LNCaP clone FGC (cell line): ENCODE measurements at regions not wholly inside any gene's neighbourhood (a gene's known extent, or its start where the extent isn't known, plus 50 kb on each side); places are given as distances from the start of the nearest gene placed in this dataset.

Experiments
- DNase-seq: peaks from one replicate; pipeline ENCODE4 v3.0.0-alpha.2; 2011; ENCODE audit warnings: low read depth
- H3K4me3 ChIP-seq: 2 replicates; pipeline ENCODE4 v1.5.1; 2011; ENCODE audit warnings: mild to moderate bottlenecking, low read depth, low read length, control low read depth
- TF ChIP-seq, protein P1 (sequence below): IDR thresholded peaks from 2 replicates; pipeline ENCODE4 v1.5.1; 2012; ENCODE audit warnings: mild to moderate bottlenecking; ENCODE audit not compliant: control insufficient read depth, insufficient read depth; ENCODE audit errors: extremely low read depth

DNA sequence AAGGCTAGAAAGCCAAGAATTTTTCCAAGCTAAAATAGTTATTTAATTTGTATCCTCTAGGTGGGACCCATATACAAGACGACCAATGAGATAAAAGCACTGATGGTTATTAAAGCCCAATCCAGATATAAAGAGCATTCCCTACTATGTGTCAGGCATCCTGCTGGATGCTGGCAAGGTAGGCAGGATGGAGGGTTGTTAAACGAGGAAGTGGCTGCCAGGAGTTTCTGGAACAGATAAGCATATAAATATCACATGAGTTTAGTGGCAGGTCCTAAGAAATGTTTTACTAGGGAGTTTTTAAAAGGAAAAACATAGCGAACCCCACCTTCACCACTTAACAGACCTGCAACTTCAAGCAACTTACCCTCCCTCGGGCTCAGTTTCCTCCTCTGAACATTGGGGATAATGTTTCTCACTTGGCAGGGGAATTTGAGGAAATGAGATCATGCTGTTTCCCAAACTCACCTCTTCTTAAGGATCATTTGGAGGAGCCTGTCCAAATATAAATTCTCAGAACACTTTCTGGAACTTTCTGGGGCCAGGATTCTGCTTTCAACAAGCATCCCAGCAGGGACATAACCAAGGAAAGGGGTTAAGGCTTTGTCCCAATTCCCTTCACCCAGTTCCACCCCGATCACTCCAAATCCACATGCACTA lies 94.3 kb upstream of the LDB2 start:
- TF ChIP-seq, protein P1, sequence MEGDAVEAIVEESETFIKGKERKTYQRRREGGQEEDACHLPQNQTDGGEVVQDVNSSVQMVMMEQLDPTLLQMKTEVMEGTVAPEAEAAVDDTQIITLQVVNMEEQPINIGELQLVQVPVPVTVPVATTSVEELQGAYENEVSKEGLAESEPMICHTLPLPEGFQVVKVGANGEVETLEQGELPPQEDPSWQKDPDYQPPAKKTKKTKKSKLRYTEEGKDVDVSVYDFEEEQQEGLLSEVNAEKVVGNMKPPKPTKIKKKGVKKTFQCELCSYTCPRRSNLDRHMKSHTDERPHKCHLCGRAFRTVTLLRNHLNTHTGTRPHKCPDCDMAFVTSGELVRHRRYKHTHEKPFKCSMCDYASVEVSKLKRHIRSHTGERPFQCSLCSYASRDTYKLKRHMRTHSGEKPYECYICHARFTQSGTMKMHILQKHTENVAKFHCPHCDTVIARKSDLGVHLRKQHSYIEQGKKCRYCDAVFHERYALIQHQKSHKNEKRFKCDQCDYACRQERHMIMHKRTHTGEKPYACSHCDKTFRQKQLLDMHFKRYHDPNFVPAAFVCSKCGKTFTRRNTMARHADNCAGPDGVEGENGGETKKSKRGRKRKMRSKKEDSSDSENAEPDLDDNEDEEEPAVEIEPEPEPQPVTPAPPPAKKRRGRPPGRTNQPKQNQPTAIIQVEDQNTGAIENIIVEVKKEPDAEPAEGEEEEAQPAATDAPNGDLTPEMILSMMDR: no peak
- no peak overlapping the region for H3K4me3 ChIP-seq
- DNase-seq: no peak

DNA sequence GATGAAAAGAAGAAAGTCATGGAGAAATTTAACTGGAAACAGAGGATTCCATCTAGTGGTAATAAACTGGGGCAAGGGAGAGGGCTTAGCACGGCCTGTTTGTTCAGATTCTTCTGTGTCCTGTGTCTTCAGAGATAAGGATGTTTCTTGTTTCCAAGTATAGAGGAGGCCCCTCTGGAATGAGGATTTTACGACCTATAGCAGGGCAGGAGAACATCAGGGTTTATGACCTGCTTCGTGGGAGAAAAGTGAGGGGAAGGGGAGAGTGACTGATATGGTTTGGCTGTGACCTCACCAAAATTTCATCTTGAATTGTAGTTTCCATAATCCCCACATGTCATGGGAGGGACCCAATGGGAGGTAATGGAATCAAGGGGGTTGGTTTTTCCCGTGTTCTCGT lies 93.0 kb upstream of the LDB2 start:
- TF ChIP-seq, protein P1: no peak
- no peak overlapping the region for H3K4me3 ChIP-seq
- no peak for DNase-seq

DNA sequence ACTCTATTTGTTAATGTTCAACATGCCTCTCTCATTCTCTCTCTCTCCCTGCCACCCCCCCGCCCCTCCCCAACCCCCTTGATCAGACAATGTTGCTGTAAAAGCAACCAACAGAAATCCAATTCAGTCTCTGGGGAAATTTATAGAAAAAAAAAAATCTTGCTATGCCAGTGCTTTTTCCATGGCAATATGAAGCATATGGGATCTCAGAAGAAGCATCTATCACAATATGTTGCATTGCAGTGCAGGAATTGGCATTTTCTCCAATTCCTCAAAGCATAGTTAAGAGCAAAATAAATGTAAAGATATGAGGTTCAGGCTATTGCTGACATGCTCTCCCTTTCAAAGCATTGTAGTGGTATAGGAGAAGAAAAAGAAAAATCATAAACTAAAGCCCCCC lies 90.9 kb upstream of the LDB2 start:
- H3K4me3 ChIP-seq: no peak overlapping the region
- DNase-seq: no peak
- TF ChIP-seq, protein P1: no peak

DNA sequence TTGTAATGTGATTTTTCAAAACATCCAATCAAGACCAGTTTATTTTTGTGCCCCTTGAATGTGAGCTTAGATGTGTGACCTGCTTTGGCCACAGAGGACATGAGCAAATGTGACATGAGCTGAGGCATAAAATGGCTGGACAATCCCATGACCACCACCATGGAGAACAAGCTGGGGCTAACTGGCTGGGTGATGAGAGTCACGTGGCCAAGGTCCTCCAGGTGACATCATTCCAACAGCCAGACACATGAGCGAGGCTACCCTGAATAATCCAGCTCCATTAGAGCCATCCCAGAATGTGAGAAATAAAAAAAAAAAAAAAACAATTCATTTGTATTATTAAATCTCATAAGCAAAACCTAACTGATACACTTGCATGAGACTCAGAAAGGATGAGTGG lies 90.4 kb upstream of the LDB2 start:
- DNase-seq: no peak
- TF ChIP-seq, protein P1: no peak
- no peak overlapping the region for H3K4me3 ChIP-seq

DNA sequence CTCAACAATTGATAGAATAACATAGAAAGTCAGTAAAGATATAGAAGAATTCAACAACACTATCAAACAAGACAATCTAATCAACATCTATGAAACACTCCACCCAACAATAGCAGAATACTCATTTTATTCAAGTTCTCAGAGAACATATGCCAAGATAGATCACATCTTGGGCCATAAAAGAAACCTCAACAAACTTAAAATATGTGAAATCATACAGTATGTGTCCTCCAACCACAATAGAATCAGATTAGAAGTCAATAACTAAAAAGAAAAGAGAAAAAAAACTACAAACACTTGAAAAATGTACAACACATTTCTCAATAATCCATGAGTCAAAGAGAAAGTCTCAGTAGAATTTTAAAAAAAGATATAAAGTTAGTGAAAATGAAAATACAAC lies 78.6 kb upstream of the LDB2 start:
- TF ChIP-seq, protein P1: no peak
- no peak overlapping the region for H3K4me3 ChIP-seq
- DNase-seq: no peak

DNA sequence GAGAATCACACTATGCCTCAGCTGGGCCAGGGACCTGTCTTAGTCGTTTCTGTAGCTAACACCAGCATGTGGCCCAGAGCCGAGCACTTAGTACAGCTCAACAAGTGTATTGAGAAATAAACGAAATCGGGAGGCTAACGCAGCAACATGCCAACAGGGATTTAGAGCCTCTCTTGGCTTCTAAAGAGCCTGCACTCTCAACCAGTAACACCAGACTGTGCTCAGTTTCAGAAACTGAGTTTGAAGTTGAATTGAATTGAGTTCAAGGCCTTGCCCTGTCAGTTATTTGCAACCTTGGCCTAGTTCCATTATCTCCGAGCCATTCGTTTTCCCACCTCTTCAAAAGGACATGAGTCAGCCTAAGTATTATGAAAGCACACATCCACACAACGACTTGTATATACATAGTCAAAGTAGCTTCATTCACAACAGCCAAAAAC lies 71.3 kb upstream of the LDB2 start:
- TF ChIP-seq, protein P1: no peak
- no peak for DNase-seq
- H3K4me3 ChIP-seq: no peak overlapping the region

DNA sequence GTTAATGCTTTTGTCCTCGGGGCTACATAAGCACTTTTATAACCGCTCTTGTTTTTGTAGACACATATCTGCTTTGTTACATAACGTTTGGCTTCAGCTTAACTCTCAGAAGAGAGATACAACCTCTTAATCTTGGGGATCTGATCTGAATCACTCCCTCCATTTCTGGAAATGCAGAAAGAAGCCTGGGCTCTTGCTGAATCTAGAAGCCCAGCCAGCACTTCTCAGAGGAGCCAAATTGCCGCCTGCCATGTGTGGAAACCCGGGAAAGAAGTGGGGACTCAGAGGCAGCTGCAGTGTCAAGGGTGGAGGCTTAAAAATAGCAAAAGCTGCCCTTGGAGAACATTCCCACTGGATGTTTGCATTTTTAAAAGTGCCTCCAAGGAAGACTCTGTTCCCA lies 69.3 kb upstream of the LDB2 start:
- H3K4me3 ChIP-seq: no peak overlapping the region
- TF ChIP-seq, protein P1: no peak
- no peak for DNase-seq
